GM12878 (cell line): ENCODE measurements at regions not wholly inside any gene's neighbourhood (a gene's known extent, or its start where the extent isn't known, plus 50 kb on each side); places are given as distances from the start of the nearest gene placed in this dataset.

ENCODE experiments used
- ATAC-seq: fragments of 200-7000 bp; cut with Tn5 transposase; 3 replicates; pipeline ENCODE4 v1.9.1; 2020; ENCODE audit warnings: mild to moderate bottlenecking, moderate library complexity
- BruUV-seq: library from RNA; stranded (reverse); fragments of 400-500 nt; replicated peaks from 2 replicates; lab custom pipeline; 2021; lab: Mats Ljungman, UMichigan
- CTCF ChIA-PET: fragments of 300-600 bp; sonication (Branson Sonifier 250); formaldehyde crosslinking; extraction: SDS; loops from one replicate; lab custom pipeline; 2021; ENCODE audit warnings: inconsistent platforms; lab: Yijun Ruan, JAX
- POLR2A ChIA-PET: fragments of 350-600 bp; formaldehyde crosslinking; extraction: SDS; loops from one replicate; lab custom pipeline; 2021; ENCODE audit warnings: inconsistent platforms; lab: Charles Lee
- RAD21 ChIA-PET: fragments of 300-600 bp; sonication (Branson Sonifier 250); formaldehyde crosslinking; loops from one replicate; lab custom pipeline; 2023; ENCODE audit warnings: antibody characterized with exemption; ENCODE audit not compliant: unreplicated experiment; lab: Charles Lee
- SMC1A ChIA-PET: fragments of 300-600 bp; sonication (Branson Sonifier 250); formaldehyde crosslinking; loops from one replicate; lab custom pipeline; 2023; ENCODE audit not compliant: unreplicated experiment, uncharacterized antibody; lab: Charles Lee
- DNase-seq: peaks from one replicate; pipeline ENCODE4 v3.0.0-alpha.2; 2011; ENCODE audit warnings: low read depth, low spot score
- FAIRE-seq: peaks from 3 replicates; lab custom pipeline; 2011; peaks lifted over from hg19 to GRCh38; lab: Jason Lieb, UNC
- H2AFZ ChIP-seq: 2 replicates; pipeline ENCODE4 v1.6.0; 2011; ENCODE audit warnings: low read depth, low read length, control low read depth; ENCODE audit not compliant: control insufficient read depth
- H3K27ac ChIP-seq: 2 replicates; pipeline ENCODE4 v1.5.1; 2011; ENCODE audit warnings: control low read depth; ENCODE audit not compliant: control insufficient read depth, insufficient read depth
- H3K27me3 ChIP-seq, 2 experiments: replicated peaks in 1 of 2; 2 replicates each; pipeline versions ENCODE4 v1.6.0 to v1.6.1; 2011; ENCODE audit warnings: low read length in 1 of 2; ENCODE audit not compliant: control insufficient read depth in 2 of 2, insufficient read depth in 2 of 2
- H3K36me3 ChIP-seq, 2 experiments: 2 replicates each; pipeline ENCODE4 v1.5.1; 2011; ENCODE audit warnings: low read length in 1 of 2; ENCODE audit not compliant: control insufficient read depth in 2 of 2, insufficient read depth in 2 of 2
- H3K4me1 ChIP-seq: 2 replicates; pipeline ENCODE4 v1.6.1; 2011; ENCODE audit warnings: mild to moderate bottlenecking, low read length, moderate library complexity, mixed read lengths; ENCODE audit not compliant: control insufficient read depth, insufficient read depth
- H3K4me2 ChIP-seq: 2 replicates; pipeline ENCODE4 v1.6.0; 2011; ENCODE audit warnings: control low read depth; ENCODE audit not compliant: control insufficient read depth, insufficient read depth
- H3K4me3 ChIP-seq: fragments of 200-600 bp; sonication (generic); 2 replicates; pipeline ENCODE4 v1.5.1; 2016
- H3K79me2 ChIP-seq: 2 replicates; pipeline ENCODE4 v1.6.0; 2011; ENCODE audit warnings: low read length; ENCODE audit not compliant: control insufficient read depth, insufficient read depth
- H3K9ac ChIP-seq: 2 replicates; pipeline ENCODE4 v1.8.0; 2011; ENCODE audit warnings: low read length, control low read depth, mixed read lengths; ENCODE audit not compliant: control insufficient read depth, insufficient read depth
- H3K9me3 ChIP-seq: replicated peaks from 3 replicates; pipeline ENCODE4 v1.5.1; 2011; ENCODE audit warnings: mild to moderate bottlenecking, low read length; ENCODE audit not compliant: control insufficient read depth, insufficient read depth
- H4K20me1 ChIP-seq: 2 replicates; pipeline ENCODE4 v1.6.0; 2011; ENCODE audit not compliant: control insufficient read depth, insufficient read depth
- ATF7 ChIP-seq: fragments of 450-650 bp; IDR thresholded peaks from 2 replicates; pipeline ENCODE4 v1.6.1; 2016; ENCODE audit warnings: low read depth, mild to moderate bottlenecking
- BMI1 ChIP-seq: fragments of 450-650 bp; IDR thresholded peaks from 2 replicates; pipeline ENCODE4 v1.6.1; 2016; ENCODE audit warnings: mild to moderate bottlenecking, moderate library complexity, borderline replicate concordance
- BRCA1 ChIP-seq: IDR thresholded peaks from 2 replicates; pipeline ENCODE4 v1.6.1; 2011; ENCODE audit warnings: low read depth, low read length, improper control_type of control experiment
- EED ChIP-seq: sonication (generic); IDR thresholded peaks from 2 replicates; pipeline ENCODE4 v1.6.1; 2016; ENCODE audit warnings: antibody characterized with exemption, low read depth
- IRF4 ChIP-seq: IDR thresholded peaks from 2 replicates; pipeline ENCODE4 v1.6.1; 2011; ENCODE audit warnings: low read depth, low read length
- JUND ChIP-seq: IDR thresholded peaks from 2 replicates; pipeline ENCODE4 v1.6.1; 2012; ENCODE audit warnings: low read depth, mild to moderate bottlenecking, low read length, improper control_type of control experiment, moderate library complexity
- NFIC ChIP-seq: IDR thresholded peaks from 2 replicates; pipeline ENCODE4 v1.6.1; 2012; ENCODE audit warnings: low read depth, mild to moderate bottlenecking, inconsistent platforms, low read length, moderate library complexity
- POLR2A ChIP-seq: IDR thresholded peaks from 2 replicates; pipeline ENCODE4 v1.6.1; 2011; ENCODE audit warnings: low read depth, mild to moderate bottlenecking, low read length
- RAD51 ChIP-seq: fragments of 450-650 bp; IDR thresholded peaks from 2 replicates; pipeline ENCODE4 v1.6.1; 2016; ENCODE audit warnings: moderate library complexity, mild to moderate bottlenecking, inconsistent platforms
- RFX5 ChIP-seq: IDR thresholded peaks from 2 replicates; pipeline ENCODE4 v1.6.1; 2011; ENCODE audit warnings: low read depth, low read length, improper control_type of control experiment
- SMAD1 ChIP-seq: fragments of 450-650 bp; IDR thresholded peaks from 2 replicates; pipeline ENCODE4 v1.6.1; 2018; ENCODE audit warnings: mild to moderate bottlenecking, low read depth; ENCODE audit not compliant: partially characterized antibody
- SMC3 ChIP-seq: IDR thresholded peaks from 2 replicates; pipeline ENCODE4 v1.6.1; 2011; ENCODE audit warnings: low read length, improper control_type of control experiment, borderline replicate concordance
- SRF ChIP-seq, 2 experiments: IDR thresholded peaks; 2 replicates each; pipeline ENCODE4 v1.6.1; 2011; ENCODE audit warnings: low read depth in 2 of 2, low read length in 2 of 2, mild to moderate bottlenecking in 1 of 2, moderate library complexity in 1 of 2
- TCF3 ChIP-seq: IDR thresholded peaks from 2 replicates; pipeline ENCODE4 v1.6.1; 2012; ENCODE audit warnings: low read depth, mild to moderate bottlenecking, low read length, borderline replicate concordance; ENCODE audit not compliant: insufficient read depth
- ZNF217 ChIP-seq: fragments of 450-650 bp; IDR thresholded peaks from 2 replicates; pipeline ENCODE4 v1.6.1; 2017; ENCODE audit warnings: antibody characterized with exemption, mild to moderate bottlenecking
- ZNF622 ChIP-seq: fragments of 450-650 bp; IDR thresholded peaks from 2 replicates; pipeline ENCODE4 v1.6.1; 2017; ENCODE audit warnings: mild to moderate bottlenecking, inconsistent platforms
- in situ Hi-C: fragments of 300-500 bp; cut with MboI; formaldehyde crosslinking; loops from 9 replicates; pipeline ENCODE4 v1.14.3; 2018; ENCODE audit warnings: mixed read lengths
- intact Hi-C: fragments of 100-400 bp; cut with micrococcal nuclease; formaldehyde crosslinking; loops from one replicate; pipeline ENCODE4 v1.14.2; 2022; ENCODE audit not compliant: unreplicated experiment
- TF ChIP-seq, protein P1 (sequence below): fragments of 450-650 bp; IDR thresholded peaks from 2 replicates; pipeline ENCODE4 v1.6.1; 2017; ENCODE audit warnings: mild to moderate bottlenecking, low read depth, inconsistent platforms; ENCODE audit not compliant: poor library complexity, severe bottlenecking
- TF ChIP-seq, protein P2 (sequence below): fragments of 450-650 bp; IDR thresholded peaks from 2 replicates; pipeline ENCODE4 v1.6.1; 2016; ENCODE audit warnings: mild to moderate bottlenecking, moderate library complexity, borderline replicate concordance

DNA sequence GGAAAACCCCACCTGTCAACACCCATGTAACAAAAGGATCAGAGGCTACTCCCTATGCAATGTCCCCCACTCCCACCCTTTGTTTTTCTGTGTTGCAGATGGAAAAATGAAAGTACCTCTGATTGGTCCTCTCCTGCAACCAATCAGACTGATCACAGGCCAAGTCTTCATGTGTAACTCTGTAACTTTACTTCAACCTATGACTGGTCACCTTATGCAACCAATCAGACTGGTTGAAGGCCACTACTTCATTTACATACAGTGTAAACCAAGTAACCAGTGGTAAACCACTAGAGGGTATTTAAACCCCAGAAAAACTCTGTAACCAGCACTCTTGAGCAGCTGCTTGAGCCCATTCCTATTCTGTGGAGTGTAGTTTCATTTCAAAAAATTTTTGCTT, 266.3 kb upstream of the OLFM3 start:
- CTCF ChIA-PET, result no interaction called here
- intact Hi-C loops, result no loop called here
- ATAC-seq (peak; percentile 41; the same call in 1 of the 3 replicates), DNase-seq (no peak), FAIRE-seq (no peak)
- H2AFZ ChIP-seq, result no peak overlapping the region
- SMC1A ChIA-PET, result no interaction called here
- no peak overlapping the region for H3K9ac ChIP-seq
- no peaks in the 10 kb centered on the region for H3K9me3 ChIP-seq
- H3K79me2 ChIP-seq, result no peaks in the 10 kb centered on the region
- BruUV-seq, result no TSS peak
- H4K20me1 ChIP-seq, result no peaks in the 10 kb centered on the region
- POLR2A ChIA-PET, result no interaction called here
- H3K27me3 ChIP-seq, result no peaks in the 10 kb centered on the region
- H3K4me1 ChIP-seq, result no peaks in the 10 kb centered on the region
- TF ChIP-seq EED (no peak), BRCA1 (no peak), TCF3 (no peak), ZNF622 (no peak), NFIC (no peak), JUND (no peak), RAD51 (no peak), SMAD1 (no peak), SRF (IDR thresholded peaks at IDR 0.05; ENCODE audit: low read depth in 2 of 2, low read length in 2 of 2) (no peak), RFX5 (no peak), SMC3 (no peak), IRF4 (no peak), ZNF217 (no peak), POLR2A (no peak), BMI1 (no peak), ATF7 (no peak)
- TF ChIP-seq, protein P1, sequence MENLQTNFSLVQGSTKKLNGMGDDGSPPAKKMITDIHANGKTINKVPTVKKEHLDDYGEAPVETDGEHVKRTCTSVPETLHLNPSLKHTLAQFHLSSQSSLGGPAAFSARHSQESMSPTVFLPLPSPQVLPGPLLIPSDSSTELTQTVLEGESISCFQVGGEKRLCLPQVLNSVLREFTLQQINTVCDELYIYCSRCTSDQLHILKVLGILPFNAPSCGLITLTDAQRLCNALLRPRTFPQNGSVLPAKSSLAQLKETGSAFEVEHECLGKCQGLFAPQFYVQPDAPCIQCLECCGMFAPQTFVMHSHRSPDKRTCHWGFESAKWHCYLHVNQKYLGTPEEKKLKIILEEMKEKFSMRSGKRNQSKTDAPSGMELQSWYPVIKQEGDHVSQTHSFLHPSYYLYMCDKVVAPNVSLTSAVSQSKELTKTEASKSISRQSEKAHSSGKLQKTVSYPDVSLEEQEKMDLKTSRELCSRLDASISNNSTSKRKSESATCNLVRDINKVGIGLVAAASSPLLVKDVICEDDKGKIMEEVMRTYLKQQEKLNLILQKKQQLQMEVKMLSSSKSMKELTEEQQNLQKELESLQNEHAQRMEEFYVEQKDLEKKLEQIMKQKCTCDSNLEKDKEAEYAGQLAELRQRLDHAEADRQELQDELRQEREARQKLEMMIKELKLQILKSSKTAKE, result no peak
- TF ChIP-seq, protein P2, sequence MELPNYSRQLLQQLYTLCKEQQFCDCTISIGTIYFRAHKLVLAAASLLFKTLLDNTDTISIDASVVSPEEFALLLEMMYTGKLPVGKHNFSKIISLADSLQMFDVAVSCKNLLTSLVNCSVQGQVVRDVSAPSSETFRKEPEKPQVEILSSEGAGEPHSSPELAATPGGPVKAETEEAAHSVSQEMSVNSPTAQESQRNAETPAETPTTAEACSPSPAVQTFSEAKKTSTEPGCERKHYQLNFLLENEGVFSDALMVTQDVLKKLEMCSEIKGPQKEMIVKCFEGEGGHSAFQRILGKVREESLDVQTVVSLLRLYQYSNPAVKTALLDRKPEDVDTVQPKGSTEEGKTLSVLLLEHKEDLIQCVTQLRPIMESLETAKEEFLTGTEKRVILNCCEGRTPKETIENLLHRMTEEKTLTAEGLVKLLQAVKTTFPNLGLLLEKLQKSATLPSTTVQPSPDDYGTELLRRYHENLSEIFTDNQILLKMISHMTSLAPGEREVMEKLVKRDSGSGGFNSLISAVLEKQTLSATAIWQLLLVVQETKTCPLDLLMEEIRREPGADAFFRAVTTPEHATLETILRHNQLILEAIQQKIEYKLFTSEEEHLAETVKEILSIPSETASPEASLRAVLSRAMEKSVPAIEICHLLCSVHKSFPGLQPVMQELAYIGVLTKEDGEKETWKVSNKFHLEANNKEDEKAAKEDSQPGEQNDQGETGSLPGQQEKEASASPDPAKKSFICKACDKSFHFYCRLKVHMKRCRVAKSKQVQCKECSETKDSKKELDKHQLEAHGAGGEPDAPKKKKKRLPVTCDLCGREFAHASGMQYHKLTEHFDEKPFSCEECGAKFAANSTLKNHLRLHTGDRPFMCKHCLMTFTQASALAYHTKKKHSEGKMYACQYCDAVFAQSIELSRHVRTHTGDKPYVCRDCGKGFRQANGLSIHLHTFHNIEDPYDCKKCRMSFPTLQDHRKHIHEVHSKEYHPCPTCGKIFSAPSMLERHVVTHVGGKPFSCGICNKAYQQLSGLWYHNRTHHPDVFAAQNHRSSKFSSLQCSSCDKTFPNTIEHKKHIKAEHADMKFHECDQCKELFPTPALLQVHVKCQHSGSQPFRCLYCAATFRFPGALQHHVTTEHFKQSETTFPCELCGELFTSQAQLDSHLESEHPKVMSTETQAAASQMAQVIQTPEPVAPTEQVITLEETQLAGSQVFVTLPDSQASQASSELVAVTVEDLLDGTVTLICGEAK, result no peak
- H3K27ac ChIP-seq, result no peak overlapping the region
- no peak overlapping the region for H3K4me2 ChIP-seq
- RAD21 ChIA-PET, result no interaction called here
- no peaks in the 10 kb centered on the region for H3K36me3 ChIP-seq
- H3K4me3 ChIP-seq, result no peak overlapping the region
- in situ Hi-C loops, result no loop called here
